HL-60/S4 treated with phorbol 12-myristate 13-acetate at 8.2 ng/mL for 4 days and 3 days (cell line): ENCODE measurements at regions not wholly inside any gene's neighbourhood (a gene's known extent, or its start where the extent isn't known, plus 50 kb on each side); places are given as distances from the start of the nearest gene placed in this dataset.

Experiments
- in situ Hi-C: fragments of 300-500 bp; cut with MboI; formaldehyde crosslinking; loops from 2 replicates; pipeline ENCODE4 v1.15.0; 2022; ENCODE audit warnings: low sequenced_read_pairs

GRCh38 chr2:66036948-66037347, 398.0 kb upstream of the MEIS1 start:
- in situ Hi-C loops: no loop called here

DNA sequence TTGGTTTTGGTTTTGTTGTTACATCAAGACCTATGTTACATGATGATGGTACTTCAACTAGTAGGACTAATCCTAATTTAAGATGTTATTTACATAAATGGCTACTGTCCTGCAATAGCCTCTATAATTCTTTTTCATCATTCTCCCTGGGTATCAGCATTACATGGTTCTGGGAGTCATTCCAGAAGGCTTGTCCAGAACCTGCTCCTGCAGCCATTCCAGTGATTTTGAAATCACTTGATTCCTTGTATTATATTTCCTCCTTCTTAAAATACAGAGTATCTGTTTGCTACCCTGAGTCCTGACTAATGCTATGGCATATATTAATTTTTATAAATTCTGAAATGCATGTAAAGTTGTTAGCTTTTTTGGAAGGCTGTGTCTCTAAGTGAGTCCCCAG, 400.5 kb upstream of the MEIS1 start:
- in situ Hi-C loops: no loop called here

DNA sequence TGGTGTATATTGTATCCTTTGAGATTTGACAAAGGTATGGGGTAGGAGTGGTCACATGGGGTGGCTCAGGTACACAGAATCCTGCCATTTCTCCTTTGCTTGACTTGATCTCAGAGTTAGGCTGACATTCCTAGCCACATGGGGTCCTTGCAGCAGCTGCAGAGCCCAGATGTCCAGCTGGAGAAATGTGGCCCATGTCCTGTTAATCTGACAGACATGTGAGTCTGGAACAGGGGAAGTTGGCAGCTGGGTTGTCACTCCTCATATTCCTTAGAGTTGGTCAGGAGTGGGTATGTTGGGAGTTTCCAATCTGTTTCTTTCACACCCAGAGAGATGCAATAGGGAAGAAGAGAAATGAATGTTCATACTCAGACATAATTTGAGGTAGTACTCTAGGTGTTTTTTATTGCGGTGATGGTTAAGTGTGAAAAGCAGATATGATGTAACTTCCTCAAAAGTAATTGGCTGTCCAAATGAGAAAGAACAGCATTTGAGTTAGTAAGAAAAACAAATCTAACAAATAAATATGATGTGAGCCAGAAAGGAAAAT, 402.6 kb upstream of the MEIS1 start:
- in situ Hi-C loops: no loop called here

GRCh38 chr2:66031236-66031635, 403.7 kb upstream of the MEIS1 start:
- in situ Hi-C loops: no loop called here

- in situ Hi-C loops: no loop called here
Measured at GRCh38 chr2:66030553-66030952, 404.4 kb upstream of the MEIS1 start.

GRCh38 chr2:66024391-66024790, 410.5 kb upstream of the MEIS1 start:
- in situ Hi-C loops: no loop called here

DNA sequence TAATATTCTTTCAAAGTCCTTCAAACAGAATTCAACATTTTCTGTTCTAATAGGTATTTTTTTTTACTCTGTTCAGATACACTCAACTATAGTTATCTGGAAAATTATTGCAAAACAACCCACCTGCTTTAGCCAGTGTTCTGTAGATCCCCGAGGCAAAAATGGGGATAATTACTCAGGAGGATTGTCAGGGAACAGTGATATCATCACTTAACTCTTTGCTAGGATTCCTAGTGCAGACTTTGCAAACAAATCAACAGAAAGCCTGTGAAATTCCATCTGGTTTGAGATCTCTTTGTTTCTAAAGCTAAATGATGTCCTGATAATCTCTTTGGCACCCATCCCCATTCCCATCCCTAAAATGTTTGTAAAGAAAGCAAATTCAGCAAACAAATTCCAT, 413.6 kb upstream of the MEIS1 start:
- in situ Hi-C loops: no loop called here

DNA sequence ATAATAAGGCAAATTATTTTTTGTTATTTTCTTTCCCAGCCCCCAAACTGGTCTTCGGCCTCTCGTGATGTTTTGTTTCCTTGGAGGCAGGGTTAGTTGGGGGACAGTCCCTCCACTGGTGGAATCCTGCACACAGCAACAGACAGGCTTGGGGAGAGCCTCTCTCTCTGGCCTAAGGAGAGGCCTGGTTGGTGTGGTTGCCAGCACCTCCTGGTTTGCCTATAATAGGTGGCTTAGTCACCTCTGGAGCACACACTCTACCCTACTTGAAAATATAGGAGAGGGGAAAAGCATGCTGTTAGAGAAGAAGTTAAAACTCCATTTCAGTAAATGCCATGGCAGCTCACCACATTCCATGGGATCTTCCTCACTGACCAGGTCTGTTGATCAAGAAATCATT, 417.2 kb upstream of the MEIS1 start:
- in situ Hi-C loops: no loop called here

DNA sequence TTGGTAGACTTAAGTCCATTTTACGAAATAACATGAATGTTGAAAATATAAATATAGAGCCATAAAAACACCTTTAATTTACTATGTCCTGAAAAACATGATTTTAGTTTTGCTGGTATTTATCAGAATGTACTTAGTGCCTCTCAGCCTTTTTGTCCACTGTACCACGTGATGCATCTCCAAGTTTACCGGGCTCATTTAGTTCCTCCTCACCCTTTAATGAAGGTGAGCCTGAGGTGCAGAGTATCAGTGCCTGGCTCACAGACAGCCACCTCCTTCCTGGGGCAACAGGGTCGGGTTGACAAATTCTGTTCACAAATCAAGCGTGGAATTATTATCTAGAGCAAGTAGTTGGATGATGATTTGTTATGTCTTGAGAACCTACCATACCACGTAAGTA, 420.5 kb upstream of the MEIS1 start:
- in situ Hi-C loops: no loop called here

- in situ Hi-C loops: no loop called here
Measured at GRCh38 chr2:66013456-66013855, 421.5 kb upstream of the MEIS1 start.

- in situ Hi-C loops: no loop called here
Measured at GRCh38 chr2:66003931-66004330, 431.0 kb upstream of the MEIS1 start.

- in situ Hi-C loops: no loop called here
Measured at GRCh38 chr2:66001538-66001937, 433.4 kb upstream of the MEIS1 start.

- in situ Hi-C loops: no loop called here
Measured at GRCh38 chr2:66000901-66001300, 434.0 kb upstream of the MEIS1 start.

DNA sequence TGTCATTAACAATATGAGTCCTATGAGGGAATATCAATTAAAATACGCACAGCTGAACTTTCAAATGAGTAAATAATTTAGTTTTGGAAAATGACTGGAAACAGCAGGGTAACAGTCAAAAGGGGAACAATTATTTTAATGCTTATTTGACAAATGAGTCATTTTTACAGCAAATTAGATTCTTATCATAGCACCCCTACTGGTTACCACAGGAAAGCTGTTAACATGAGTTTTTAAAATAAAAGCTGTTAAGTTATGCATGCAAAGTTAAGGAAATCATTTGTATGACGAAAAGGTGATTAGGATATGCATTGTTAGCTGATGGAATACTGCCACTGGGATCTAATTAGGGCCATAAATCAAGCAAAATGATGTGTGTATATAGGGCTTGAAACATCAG, 435.1 kb upstream of the MEIS1 start:
- in situ Hi-C loops: no loop called here

- in situ Hi-C loops: no loop called here
Measured at GRCh38 chr2:65999103-65999502, 435.8 kb upstream of the MEIS1 start.

DNA sequence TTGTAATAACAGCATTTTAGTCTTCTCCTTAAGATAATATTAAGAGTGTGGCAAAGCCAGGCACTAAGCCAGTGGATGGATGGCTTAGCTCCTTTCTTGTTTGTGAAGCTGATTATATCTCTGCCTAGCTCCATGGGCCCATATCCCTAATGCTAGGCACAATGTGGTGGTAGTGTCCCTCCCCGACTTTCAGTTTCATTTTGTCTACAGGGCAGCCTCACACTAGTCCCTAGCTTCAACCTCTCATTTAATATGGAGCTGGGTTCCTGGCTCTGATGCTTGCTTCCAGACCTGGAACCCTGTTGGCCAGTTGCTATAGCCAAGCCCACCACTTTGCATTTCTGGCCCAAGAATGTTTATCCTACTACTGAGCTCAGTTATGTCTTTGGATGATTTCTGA, 437.0 kb upstream of the MEIS1 start:
- in situ Hi-C loops: no loop called here

DNA sequence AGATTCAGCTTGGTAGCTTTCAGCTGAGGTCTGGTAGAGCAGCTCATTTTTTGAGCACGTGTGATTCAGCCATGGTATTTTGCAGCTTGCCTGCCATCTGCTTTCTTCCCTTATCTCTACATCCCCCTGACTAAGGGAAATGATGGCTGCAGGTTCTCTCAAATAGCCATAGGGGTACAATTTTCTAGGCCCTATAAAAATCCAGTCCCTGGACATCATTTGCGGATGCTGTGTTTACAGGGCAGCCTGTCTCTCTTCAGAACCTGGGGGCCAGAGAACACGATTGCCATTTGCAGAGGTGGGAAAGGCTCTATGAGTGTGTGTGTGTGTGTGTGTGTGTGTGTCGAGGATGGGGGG, 442.7 kb upstream of the MEIS1 start:
- in situ Hi-C loops: no loop called here

DNA sequence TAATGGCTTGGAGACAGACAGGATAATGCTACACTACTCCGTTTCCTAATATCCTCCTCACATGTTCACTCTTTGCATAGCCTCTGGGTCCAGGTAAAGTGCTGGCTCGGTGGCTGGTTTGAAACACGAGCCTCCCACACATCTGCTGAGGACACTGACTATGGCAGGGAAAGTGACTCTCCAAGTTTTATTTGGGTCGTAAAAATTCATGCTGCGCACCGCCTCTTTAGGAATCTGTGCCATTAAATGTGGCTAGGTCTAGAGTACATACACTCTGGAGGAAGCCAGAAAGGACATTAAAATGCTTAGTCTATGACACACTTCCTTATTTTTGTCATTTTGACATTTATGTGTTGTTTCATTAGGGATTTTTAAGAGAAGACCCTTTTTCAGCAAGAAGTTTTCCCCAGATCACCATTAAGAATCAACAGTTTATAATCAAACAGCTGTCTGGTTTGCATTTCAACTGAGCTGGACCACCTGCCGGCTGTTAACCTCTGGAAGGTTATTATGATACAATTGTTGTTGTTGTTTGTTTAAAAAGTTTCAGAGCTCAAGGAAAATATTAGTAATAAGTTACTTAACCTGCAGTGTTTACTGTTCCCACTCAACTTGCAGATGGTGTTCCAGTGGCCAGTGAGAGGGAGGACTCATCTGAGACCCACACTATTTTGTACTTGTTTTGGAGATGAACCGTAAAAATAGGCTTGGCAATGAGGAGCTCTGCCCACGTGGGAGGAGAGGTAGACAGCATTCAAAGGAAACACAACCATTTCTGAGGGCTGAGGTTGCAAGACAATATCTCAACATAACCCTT, 443.3 kb upstream of the MEIS1 start:
- in situ Hi-C loops: no loop called here

DNA sequence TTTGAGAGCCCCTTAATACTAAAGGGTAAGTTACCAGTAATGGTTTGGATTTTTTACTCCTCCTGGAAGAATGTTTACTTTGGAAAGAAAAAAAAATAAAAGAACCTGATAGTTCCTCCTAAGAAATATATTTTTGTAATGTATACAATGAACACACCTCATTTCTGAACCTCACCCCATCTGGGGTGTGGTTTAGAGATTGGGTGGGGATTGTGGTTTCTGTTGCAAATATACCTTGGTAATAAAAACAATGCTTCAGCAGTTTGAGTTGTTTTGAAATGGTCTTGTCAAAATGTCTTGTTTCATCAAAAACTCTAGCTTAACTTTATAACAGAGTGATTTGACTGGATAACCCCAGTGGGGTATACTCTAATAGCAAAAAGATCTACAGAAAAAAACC, 448.9 kb upstream of the MEIS1 start:
- in situ Hi-C loops: no loop called here

GRCh38 chr2:65980531-65980930, 454.4 kb upstream of the MEIS1 start:
- in situ Hi-C loops: no loop called here

DNA sequence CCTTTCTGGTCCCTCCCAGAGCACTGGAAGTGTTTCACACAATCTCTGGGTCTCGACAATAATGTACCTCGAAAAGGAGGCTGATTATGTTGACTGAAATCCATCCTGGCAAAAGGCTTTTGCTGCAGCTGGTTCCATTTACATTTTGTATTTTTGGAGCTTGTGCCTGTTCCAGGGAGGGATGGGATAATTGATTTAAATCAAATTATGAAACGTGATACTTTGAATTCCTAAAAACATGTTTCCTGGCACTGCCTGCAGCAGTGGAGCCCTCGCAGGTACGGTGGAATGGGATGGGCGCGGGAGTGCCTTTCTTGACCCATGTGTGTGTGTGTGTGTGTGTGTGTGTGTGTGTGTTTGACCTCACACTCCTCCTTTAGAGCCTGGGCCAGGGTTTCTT, 455.5 kb upstream of the MEIS1 start:
- in situ Hi-C loops: no loop called here

DNA sequence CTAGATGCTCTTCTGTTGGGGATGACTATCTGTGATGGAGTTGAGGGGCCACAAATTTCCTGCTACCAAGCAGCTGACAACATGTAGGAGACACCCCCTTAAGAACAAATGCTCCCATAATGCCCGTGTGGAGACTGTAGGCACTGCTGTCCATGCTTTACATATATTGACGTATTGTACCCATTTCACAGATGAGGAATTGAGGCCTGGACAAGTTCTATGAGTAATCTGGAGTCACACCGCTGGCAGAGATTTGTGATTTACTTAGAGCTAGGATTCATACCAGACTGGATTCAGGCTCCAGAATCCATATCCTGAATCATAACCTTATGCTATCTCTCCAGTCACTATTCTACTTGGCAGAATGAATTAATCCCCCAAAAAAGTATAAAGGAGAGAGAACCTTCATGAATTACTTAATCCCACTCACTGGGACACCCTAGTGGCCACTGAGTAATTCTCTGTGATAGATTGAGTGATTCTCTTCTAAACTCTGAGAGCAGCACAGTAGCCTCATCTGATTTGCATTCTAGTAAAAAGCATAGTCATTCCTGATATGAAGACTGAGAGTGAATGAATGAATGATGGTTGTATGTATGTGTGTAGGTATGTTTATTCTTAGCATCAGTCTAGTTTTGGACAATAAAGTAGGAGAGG, 460.7 kb upstream of the MEIS1 start:
- in situ Hi-C loops: no loop called here
